SU-DHL-6 (cell line): ENCODE measurements at regions not wholly inside any gene's neighbourhood (a gene's known extent, or its start where the extent isn't known, plus 50 kb on each side); places are given as distances from the start of the nearest gene placed in this dataset.

ENCODE experiments used
- CTCF ChIP-seq: fragments of 200-600 bp; sonication (generic); IDR thresholded peaks from one replicate; pipeline ENCODE4 v1.5.1; 2017; ENCODE audit warnings: antibody characterized with exemption, mild to moderate bottlenecking, low read length, moderate library complexity; ENCODE audit not compliant: insufficient read depth, poor library complexity, severe bottlenecking
- EZH2phosphoT487 ChIP-seq: fragments of 200-600 bp; sonication (generic), shearing (Covaris generic); conservative IDR thresholded peaks from 2 replicates; pipeline ENCODE4 v1.6.1; 2018; ENCODE audit warnings: mild to moderate bottlenecking, antibody characterized with exemption, low read length, moderate library complexity, mixed read lengths

DNA sequence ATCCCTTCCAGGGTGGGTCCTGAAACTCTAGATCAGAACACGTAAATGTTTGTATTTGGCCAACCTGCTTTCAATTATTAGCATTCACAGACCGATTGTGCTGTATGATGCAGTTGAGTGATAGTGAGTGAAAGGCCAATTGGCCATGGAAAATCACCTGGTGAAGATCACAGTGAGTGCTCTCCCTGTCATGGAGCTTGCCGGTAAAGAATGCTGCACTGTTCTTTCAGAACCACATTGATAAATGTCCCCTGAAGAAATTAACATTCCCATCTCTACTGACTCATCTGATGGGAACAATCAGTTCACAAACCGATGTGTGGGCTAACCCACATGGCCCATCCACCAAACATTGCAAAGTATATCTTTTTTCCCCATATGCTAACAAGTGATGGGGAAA lies 324.8 kb upstream of the TBL1XR1 start:
- TF ChIP-seq CTCF (no peak), EZH2phosphoT487 (no peak)
